ENCODE measurements at regions not wholly inside any gene's neighbourhood (a gene's known extent, or its start where the extent isn't known, plus 50 kb on each side); places are given as distances from the start of the nearest gene placed in this dataset.

DNA sequence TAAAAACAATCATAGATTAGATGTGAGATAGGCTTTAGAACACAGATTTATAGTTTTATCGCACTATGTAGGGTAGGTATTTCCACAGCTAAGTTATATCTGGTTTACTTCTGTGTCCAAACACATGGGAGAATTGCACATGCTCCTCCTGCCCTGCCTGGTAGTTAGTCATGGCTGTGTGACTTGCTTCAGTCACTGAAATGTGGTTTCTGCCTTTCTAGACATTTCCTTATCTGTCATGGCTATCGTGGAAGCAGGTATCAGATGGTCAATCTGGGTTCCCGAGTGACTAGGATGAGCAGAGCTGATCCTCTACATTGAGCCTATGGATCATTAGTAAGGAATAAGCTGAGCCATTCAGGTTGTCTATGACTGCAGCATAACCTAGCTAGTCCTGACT is 117.8 kb upstream of the GMDS start:
- TF ChIP-seq, protein P1, sequence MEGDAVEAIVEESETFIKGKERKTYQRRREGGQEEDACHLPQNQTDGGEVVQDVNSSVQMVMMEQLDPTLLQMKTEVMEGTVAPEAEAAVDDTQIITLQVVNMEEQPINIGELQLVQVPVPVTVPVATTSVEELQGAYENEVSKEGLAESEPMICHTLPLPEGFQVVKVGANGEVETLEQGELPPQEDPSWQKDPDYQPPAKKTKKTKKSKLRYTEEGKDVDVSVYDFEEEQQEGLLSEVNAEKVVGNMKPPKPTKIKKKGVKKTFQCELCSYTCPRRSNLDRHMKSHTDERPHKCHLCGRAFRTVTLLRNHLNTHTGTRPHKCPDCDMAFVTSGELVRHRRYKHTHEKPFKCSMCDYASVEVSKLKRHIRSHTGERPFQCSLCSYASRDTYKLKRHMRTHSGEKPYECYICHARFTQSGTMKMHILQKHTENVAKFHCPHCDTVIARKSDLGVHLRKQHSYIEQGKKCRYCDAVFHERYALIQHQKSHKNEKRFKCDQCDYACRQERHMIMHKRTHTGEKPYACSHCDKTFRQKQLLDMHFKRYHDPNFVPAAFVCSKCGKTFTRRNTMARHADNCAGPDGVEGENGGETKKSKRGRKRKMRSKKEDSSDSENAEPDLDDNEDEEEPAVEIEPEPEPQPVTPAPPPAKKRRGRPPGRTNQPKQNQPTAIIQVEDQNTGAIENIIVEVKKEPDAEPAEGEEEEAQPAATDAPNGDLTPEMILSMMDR (IDR thresholded peaks at IDR 0.05), result no peak
- no peak for TF ChIP-seq POLR2AphosphoS5 (IDR thresholded peaks at IDR 0.05)

All from gastroesophageal sphincter (tissue), 3 donors.